Testis (tissue), 2 donors: ENCODE measurements at regions not wholly inside any gene's neighbourhood (a gene's known extent, or its start where the extent isn't known, plus 50 kb on each side); places are given as distances from the start of the nearest gene placed in this dataset.

Source experiments
- DNase-seq: peaks from one replicate; pipeline ENCODE4 v3.0.0-alpha.2; 2019
- H3K27ac ChIP-seq, 2 donors: fragments of 200-600 bp; sonication (generic); one replicate each; pipeline ENCODE4 v1.5.1; 2019
- H3K27me3 ChIP-seq: fragments of 200-600 bp; sonication (generic); one replicate; pipeline ENCODE4 v1.5.1; 2019
- H3K36me3 ChIP-seq: fragments of 200-600 bp; sonication (generic); one replicate; pipeline ENCODE4 v1.5.1; 2017; ENCODE audit warnings: low read depth; ENCODE audit errors: missing control alignments
- H3K4me1 ChIP-seq: fragments of 200-600 bp; sonication (generic); one replicate; pipeline ENCODE4 v1.5.1; 2019
- H3K4me3 ChIP-seq, 2 donors: fragments of 200-600 bp; sonication (generic); one replicate each; pipeline ENCODE4 v1.5.1; 2017 to 2019
- H3K9me3 ChIP-seq: fragments of 200-600 bp; sonication (generic); one replicate; pipeline ENCODE4 v1.5.1; 2017
- POLR2A ChIP-seq: fragments of 450-650 bp; IDR thresholded peaks from one replicate; pipeline ENCODE4 v1.6.1; 2017; ENCODE audit warnings: antibody characterized with exemption, mild to moderate bottlenecking, moderate library complexity
- WGBS, 2 donors: methylation state at CpG; one replicate each; pipeline ENCODE4 v1.1.5; 2018; 5-methylcytosine and 5-hydroxymethylcytosine counted together
- intact Hi-C: fragments of 100-400 bp; cut with DNase I; formaldehyde crosslinking; loops from one replicate; pipeline ENCODE4 v1.15.1; 2023; ENCODE audit warnings: low total_unique reads
- TF ChIP-seq, protein P1 (sequence below), 3 experiments: fragments of 450-650 bp in 2 of 3; fragments of 200-600 bp in 1 of 3; sonication (generic) in 1 of 3; IDR thresholded peaks; one replicate each; pipeline ENCODE4 v1.5.1; 2016 to 2019; ENCODE audit warnings: antibody characterized with exemption in 3 of 3, mild to moderate bottlenecking in 2 of 3, moderate library complexity in 1 of 3

DNA sequence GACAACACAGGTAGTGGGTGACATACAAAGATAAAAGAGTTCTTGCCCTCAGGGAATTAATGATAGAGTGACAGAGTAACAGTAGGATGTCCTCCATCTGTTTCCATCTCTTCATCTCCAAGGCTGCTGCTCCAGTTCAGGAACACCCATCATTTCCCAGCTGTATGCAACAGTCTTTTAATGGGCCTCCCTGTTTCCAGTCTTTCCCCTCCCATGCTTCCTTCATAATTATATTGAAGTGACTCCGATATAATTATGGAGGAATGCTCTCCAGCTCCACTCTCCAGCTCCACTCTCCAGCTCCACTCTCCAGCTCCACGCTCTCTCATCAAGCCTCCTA, 65.3 kb upstream of the MSN start:
- intact Hi-C loops, result no loop called here
- WGBS, 2 donors, result 83 to 94% methylated on average over 1 to 2 of the region's 2 CpGs
- peak overlapping the region; percentile 88 to 90 for H3K27ac ChIP-seq

DNA sequence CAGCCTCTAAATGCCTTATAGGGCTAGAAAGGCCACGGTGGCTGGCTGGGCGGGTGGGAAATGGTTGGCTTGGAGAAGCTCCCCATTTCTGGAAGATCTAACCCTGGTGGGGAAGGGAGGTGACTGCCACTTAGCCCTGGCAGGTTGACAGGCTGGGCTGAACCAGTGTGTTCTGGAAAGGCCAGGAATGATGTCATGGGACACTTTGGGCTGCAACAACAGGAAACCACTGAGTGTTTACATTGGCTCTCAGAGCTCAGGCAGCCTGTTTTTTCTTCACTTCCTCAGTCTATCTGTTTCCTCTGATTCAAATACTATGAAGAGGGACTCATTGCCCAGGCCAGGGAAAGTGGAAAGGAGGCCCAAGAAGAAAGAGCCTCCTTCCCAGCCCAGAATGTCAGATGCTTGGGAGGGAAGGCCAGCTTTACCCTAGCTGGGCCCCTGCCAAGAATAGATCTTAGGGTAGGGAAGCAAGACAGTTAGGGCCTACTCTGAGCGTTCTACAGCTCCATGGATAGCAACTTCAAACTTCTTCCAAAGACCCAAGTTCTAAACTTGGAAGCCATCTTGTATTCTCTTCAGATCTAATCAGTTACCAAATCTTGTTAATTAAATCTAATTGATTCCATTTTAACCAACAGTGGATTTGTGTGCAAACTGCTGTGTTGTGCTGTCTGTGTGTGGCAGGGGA, 65.8 kb upstream of the MSN start:
- Histone ChIP-seq H3K4me1 (peaks cover 4% of the 10 kb centered on the region), H3K4me3 (no peak overlapping the region), H3K27me3 (no peaks in the 10 kb centered on the region), H3K36me3 (no peaks in the 10 kb centered on the region), H3K27ac (peak overlapping the region; percentile 88 to 90), H3K9me3 (no peaks in the 10 kb centered on the region)
- DNase-seq, result peak; percentile 57
- 17 to 61% methylated on average over 1 to 3 of the region's 3 CpGs for WGBS, 2 donors
- intact Hi-C loops, result no loop called here
- TF ChIP-seq POLR2A, result no peak
- TF ChIP-seq, protein P1, sequence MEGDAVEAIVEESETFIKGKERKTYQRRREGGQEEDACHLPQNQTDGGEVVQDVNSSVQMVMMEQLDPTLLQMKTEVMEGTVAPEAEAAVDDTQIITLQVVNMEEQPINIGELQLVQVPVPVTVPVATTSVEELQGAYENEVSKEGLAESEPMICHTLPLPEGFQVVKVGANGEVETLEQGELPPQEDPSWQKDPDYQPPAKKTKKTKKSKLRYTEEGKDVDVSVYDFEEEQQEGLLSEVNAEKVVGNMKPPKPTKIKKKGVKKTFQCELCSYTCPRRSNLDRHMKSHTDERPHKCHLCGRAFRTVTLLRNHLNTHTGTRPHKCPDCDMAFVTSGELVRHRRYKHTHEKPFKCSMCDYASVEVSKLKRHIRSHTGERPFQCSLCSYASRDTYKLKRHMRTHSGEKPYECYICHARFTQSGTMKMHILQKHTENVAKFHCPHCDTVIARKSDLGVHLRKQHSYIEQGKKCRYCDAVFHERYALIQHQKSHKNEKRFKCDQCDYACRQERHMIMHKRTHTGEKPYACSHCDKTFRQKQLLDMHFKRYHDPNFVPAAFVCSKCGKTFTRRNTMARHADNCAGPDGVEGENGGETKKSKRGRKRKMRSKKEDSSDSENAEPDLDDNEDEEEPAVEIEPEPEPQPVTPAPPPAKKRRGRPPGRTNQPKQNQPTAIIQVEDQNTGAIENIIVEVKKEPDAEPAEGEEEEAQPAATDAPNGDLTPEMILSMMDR (IDR thresholded peaks at IDR 0.05), result peak in 1 of 3 experiments; percentile 3

More for the DNA sequence above, 65.3 kb upstream of the MSN start:
- H3K4me3 ChIP-seq, result no peak overlapping the region
- TF ChIP-seq, protein P1 (IDR thresholded peaks at IDR 0.05), result no peak
- no peak for TF ChIP-seq POLR2A
- H3K9me3 ChIP-seq, result no peaks in the 10 kb centered on the region
- H3K4me1 ChIP-seq, result peaks cover 4% of the 10 kb centered on the region
- no peak for DNase-seq
- H3K27me3 ChIP-seq, result no peaks in the 10 kb centered on the region
- H3K36me3 ChIP-seq, result no peaks in the 10 kb centered on the region

DNA sequence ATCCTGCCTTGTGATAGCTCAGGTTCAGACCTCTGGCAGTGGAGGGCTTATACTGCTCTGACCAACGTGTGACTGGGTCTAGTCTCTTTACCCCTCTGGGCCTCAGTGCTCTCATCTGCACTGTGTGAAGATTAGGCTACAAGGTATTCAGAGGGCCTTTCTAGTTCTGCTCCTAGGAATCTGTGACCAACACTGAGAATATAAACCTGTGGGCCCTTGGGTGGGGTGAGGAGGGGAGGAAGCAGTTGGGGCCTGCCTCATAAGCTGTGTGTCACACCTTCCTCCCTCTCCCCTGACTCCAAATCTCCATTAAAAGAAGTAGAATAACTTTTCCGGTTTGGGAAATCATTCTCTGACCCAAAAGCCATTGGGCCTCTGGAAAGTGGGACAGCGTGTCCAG, 66.3 kb upstream of the MSN start:
- Histone ChIP-seq H3K4me1 (peaks cover 4% of the 10 kb centered on the region), H3K4me3 (no peak overlapping the region), H3K9me3 (no peaks in the 10 kb centered on the region), H3K36me3 (no peaks in the 10 kb centered on the region), H3K27me3 (no peaks in the 10 kb centered on the region), H3K27ac (peak overlapping the region; percentile 88 to 90)
- 18 to 60% methylated on average over 3 of the region's 3 CpGs for WGBS, 2 donors
- TF ChIP-seq, protein P1 (IDR thresholded peaks at IDR 0.05), result no peak
- no peak for TF ChIP-seq POLR2A
- intact Hi-C loops, result no loop called here
- DNase-seq, result no peak

DNA sequence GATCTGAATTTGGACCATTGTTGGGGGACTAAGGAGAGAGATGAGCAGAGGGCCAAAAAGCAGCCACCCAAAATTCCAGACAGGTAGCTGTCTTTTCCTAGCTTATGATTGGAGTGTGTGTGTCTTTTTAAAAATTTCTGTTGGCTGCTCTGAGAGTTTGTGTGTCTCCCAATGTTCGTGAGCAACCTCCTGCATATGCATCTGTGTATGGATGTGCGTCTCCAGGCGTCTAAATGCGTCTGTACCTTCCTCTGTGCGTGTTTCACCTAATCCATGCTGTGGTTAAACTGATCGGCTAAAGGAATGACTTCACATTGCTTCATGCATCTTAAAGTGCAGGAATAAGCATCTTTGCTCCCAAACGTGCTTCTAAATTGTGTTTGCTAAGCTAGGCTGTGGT, 65.5 kb upstream of the LAS1L start:
- intact Hi-C loops, result no loop called here
- peak overlapping the region in 1 of 2 donors; percentile 90 for H3K27ac ChIP-seq

More for the DNA sequence above, 65.5 kb upstream of the LAS1L start:
- Histone ChIP-seq H3K4me1 (peaks cover 4% of the 10 kb centered on the region), H3K4me3 (no peak overlapping the region), H3K36me3 (no peaks in the 10 kb centered on the region), H3K27me3 (no peaks in the 10 kb centered on the region), H3K9me3 (no peaks in the 10 kb centered on the region)
- no peak for DNase-seq
- 79 to 92% methylated on average over 7 of the region's 7 CpGs for WGBS, 2 donors
- TF ChIP-seq, protein P1 (IDR thresholded peaks at IDR 0.05), result no peak
- no peak for TF ChIP-seq POLR2A
